HG03135 (cell line): ENCODE measurements at regions not wholly inside any gene's neighbourhood (a gene's known extent, or its start where the extent isn't known, plus 50 kb on each side); places are given as distances from the start of the nearest gene placed in this dataset.
"Not testable (repeated sequence)": the region's sequence is repeated elsewhere in the genome, so short reads cannot be mapped to it uniquely, and the experiment has no call there.

Source experiments
- ATAC-seq: cut with Tn5 transposase; IDR thresholded peaks from one replicate; pipeline ENCODE4 v1.9.1; 2021; ENCODE audit warnings: mild to moderate bottlenecking, moderate library complexity; ENCODE audit not compliant: unreplicated experiment

DNA sequence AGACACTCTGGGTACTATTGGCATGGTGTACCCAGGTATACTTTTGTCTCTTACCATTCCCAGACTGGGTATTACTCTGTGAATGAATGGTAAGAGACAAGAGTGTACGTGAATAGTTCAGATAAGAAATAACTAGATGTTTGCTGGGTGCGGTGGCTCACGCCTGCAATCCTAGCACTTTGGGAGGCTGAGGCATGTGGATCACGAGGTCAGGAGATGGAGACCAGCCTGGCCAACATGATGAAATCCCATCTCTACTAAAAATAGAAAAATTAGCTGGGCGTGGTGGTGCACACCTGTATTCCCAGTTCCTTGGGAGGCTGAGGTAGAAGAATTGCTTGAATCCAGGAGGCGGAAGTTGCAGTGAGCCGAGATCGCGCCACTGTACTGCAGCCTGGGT is 75.8 kb upstream of the VKORC1L1 start:
- ATAC-seq, result not testable (repeated sequence)

DNA sequence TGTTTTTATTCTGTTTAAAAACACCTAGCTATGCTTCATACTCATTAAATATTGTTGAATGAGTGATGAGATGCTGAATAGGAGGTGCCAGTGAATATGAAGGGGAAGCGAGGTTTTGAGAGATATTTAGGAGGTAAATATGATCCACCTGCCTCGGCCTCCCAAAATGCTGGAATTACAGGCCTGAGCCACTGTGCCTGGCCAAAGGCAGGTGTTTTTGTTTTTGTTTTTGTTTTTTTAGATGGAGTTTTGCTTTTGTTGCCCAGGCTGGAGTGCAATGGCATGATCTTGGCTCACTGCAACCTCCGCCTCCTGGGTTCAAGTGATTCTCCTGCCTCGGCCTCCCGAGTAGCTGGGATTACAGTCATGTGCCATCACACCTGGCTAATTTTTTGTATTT is 75.3 kb upstream of the VKORC1L1 start:
- ATAC-seq, result not testable (repeated sequence)

DNA sequence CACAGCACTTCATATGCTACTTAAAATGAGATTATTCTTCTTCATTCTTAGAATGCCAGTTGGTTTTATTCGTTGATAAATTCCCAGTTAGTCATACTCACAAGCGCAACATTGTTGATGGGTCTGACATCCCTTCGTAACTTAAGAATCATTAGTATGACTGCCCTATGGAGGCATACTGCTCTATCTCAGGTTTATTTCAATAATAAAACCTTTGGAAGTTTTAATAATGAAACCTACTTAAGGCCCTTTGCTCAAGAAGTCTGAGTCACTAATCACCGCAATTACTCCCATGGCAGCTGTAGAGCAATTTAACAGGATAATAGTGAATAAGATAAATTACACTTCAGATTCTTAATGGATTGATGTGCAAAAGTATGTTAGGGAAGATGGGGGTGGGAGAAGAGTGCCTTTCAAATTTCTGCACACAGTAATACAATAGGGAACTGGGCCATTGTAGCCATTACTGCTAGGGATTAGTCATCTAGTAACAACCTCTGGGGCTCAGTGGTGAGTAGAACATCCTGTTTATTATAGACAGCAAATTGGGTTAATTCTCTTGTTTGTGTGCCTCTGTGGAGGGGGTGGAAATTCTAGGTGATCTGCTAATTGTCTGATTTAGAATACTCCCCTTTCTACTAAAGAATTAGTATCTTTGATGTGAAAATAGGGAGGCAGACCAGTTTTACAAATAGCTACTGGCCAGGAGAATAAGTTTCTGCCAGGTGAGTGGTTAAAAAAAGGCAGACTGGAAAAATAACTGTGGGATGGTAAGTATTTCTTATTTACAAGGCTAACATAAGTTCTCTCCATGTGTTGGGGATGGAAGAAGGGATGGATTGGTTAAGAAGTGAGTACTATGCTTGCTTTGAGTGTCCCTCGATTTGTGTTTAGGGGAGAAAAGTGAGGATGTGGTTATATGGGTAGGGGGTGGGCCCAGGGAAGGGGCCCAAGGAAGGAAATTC is 74.5 kb upstream of the VKORC1L1 start:
- ATAC-seq, result peak; percentile 98

DNA sequence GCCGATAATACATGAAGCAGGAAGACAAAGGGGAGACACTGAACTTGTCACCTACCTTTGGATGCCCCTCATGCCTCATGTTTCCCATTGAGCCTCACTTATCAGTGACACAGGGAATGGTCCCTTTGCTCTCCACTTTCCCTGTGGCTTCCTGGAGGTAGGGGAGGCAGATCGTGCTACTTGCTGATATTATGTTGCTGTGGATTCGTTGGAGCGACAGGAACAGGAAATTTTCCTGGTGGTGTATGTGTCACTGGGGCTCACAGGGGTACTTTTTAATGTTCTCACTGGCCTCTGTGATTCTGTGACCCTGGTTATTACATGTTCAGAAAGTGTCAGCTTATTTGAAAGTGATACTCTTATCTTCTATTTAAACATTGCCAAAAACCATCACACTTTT is 72.7 kb upstream of the VKORC1L1 start:
- not testable (repeated sequence) for ATAC-seq

DNA sequence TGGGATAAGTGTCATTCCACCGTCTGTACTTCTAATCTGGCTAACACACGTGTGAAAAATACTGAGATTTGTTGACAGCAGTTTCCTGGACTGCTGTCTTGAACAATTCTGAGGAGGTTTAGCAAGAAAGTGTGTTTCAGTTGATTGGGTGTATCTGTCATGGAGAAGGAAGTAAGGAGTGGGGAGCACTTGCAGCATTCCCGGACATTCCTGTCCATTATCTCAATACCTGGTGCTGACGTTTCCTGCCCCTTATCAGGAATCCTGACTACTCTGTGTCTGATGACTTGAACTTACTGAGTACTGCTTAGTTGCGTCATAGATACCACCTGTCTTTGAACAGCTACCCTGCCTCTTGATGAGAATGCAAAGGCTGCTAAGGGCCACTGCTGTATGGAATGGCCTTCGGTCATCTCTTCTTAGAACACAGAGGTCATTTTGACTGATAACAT is 72.0 kb upstream of the VKORC1L1 start:
- ATAC-seq, result no peak

DNA sequence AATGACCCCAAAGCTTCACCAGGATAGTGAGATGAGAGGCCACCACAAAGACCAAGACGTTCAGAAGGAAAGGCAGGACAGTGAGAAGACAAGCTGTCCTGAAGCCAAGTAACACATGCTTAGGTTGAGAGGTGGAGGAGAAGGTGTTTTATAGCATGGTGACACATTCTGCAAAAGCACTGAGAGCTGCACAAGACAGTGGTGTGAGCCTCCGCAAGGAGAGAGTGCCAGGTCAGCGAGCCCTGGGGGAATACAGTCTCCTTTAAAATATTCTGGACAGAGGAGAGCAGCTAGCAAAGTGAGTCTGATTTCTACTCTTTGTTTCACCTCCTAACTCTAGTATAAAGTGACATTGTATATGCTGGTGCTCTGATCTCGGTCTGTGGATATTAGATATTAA is 68.0 kb upstream of the VKORC1L1 start:
- ATAC-seq, result no peak

DNA sequence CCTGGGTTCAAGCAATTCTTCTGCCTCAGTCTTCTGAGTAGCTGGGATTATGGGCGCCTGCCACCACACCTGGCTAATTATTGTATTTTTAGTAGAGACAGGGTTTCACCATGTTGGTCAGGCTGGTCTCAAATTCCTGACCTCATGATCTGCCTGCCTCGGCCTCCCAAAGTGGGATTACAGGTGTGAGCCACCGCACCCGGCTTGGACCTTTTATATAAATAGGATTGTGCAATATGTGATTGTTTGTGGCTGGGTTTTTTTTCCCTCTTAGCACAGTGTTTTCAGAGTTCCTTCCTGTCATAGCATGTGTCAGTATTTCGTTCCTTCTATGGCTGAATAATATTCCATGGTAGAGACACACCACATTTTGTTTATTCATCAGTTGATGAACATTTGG is 65.8 kb upstream of the VKORC1L1 start:
- not testable (repeated sequence) for ATAC-seq

DNA sequence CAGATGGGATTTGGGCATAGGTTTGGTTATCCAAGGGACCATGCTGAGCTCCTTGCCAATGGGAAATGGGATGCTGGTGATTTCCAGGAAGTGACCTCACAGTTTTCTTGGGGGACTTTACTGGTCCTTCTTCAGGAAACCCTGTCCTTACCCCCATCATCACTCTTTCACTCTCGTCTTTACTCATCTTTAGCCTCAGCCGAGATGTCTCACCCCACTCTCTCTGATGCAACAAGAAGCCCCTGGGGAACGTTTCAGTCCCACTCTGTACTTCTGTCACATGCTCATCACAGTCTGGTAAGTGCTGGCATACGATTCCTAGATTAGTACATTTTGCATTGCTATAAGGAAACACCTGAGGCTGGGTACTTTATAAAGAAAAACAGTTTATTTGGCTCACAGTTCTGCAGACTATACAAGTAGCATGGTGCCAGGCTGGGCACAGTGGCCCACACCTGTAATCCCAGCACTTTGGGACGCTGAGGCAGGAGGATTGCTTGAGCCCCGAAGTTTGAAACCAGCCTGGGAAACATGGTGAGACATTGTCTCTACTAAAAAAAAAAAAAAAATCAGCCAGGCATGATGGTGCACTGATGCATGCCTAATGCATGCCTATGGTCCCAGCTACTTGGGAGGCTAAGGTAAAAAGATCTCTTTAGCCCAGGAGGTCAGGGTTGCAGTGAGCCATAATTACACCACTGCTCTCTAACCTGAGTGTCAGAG is 63.5 kb upstream of the VKORC1L1 start:
- ATAC-seq, result peak; percentile 89

DNA sequence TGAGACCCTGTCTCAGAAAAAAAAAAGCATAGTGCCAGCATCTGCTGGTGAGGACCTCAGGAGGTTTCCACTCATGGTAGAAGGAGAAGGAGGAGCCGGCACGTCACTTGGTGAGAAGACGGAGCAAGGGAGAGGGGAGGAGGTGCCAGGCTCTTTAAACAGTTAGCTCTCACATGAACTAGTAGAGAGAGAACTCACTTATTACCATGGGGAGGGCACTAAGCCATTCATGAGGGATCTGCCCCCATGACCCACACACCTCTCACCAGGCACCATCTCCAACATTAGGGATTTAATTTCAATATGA is 62.9 kb upstream of the VKORC1L1 start:
- ATAC-seq, result peak; percentile 39

DNA sequence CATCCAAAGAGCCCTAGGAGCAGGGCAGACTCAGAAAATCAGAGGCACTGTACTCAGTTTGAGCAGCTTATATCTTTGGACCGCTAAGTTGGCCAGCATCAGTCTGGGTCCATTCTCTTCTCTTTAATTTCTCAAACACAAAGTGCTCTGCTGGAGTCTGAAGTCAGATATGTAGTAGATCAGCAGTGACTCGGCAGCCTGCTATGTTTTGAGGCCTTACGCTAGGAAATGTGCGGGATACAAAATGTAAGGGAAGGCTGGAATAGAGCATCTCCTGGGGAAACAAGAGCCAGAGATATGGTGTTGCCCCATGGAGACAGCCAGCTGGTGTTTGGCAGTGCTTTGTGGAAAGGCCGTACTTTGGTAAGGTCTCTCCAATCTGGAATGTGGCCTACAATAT is 60.6 kb upstream of the VKORC1L1 start:
- ATAC-seq, result no peak

DNA sequence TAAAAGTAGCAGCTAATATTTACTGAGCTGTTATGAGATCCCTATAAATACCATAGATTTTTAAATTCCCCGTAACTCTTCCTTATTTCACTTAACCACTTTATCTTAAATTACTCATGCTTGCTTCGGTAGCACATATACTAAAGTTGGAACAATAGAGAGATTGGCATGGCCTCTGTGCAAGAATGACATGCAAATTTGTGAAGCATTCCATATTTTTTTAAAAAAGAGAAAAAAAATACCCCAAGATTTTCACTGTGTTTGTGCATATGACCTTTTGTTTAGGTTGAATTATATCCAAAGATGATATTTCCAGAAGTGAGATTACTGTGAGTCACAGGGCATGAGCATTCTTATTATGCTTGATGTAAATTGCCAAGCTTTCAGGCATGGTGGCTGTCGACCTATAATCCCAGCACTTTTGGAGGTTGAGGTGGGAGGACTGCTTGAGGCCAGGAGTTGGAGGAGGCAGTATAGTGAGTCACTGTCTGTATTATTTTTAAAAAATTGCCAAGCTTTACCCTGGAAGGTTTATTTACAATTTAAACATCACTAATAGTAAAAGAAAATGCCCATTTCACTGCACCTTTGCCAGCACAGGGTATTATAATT is 58.2 kb upstream of the VKORC1L1 start:
- not testable (repeated sequence) for ATAC-seq

DNA sequence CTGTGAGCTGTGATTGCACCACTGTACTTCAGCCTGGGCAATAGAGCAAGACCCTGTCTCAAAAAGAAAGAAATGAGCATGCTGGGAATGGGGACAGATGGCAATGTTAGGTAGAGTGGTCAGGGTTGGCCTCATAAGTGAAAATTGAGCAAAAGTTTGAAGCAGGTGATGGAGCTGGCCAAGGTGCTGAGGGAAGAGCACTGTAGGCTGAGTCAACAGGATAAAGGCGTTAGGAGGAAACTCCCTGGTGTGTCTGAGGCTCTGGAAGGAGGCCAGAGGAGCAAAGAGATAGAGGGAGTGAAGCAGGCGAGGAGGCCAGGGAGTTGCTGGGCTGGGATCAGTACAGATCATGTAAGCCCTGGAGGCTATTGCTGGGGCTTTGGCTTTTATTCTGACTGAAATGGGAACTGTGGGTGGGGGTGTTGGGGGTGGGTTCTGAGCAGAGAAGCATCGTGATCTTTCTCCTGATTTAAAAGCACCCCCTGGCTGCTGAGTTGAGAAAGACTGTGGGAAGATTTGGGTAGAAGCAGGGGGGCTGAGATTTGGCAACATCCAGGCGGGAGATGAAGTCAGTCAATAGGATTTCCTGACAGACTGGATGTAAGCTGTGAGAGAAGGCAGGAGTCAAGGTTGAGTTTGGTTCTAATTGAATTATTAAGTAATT is 52.5 kb upstream of the VKORC1L1 start:
- ATAC-seq, result no peak
